NCI-H510A treated with DMSO at 0.1 percent for 48 hours (cell line): ENCODE measurements at regions not wholly inside any gene's neighbourhood (a gene's known extent, or its start where the extent isn't known, plus 50 kb on each side); places are given as distances from the start of the nearest gene placed in this dataset.
A peak's percentile ranks its signal among the peaks of the same experiment; 100 is the strongest.

Experiments used
- DNase-seq: peaks from one replicate; lab custom pipeline; 2025; lab: John Stamatoyannopoulos, UW

- no peak for DNase-seq
These were observed 376.9 kb downstream of the PPP3CA start for GRCh38 chr4:100970414-100970813.

- DNase-seq, result no peak
These were observed 377.4 kb downstream of the PPP3CA start for GRCh38 chr4:100969925-100970324.

GRCh38 chr4:100968046-100968445 is 379.3 kb downstream of the PPP3CA start:
- DNase-seq, result no peak

GRCh38 chr4:100963627-100964026 is 383.7 kb downstream of the PPP3CA start:
- no peak for DNase-seq

GRCh38 chr4:100962698-100963097 is 384.6 kb downstream of the PPP3CA start:
- DNase-seq, result no peak

- DNase-seq, result no peak
These were observed 387.1 kb downstream of the PPP3CA start for GRCh38 chr4:100960232-100960631.

GRCh38 chr4:100954046-100954445 is 393.3 kb downstream of the PPP3CA start:
- DNase-seq, result no peak

- DNase-seq, result no peak
These were observed 393.7 kb downstream of the PPP3CA start for GRCh38 chr4:100953616-100954015.

- DNase-seq, result no peak
These were observed 394.7 kb downstream of the PPP3CA start for GRCh38 chr4:100952590-100952989.

- peak; percentile 5 for DNase-seq
These were observed 397.9 kb downstream of the PPP3CA start for GRCh38 chr4:100949350-100949935.

GRCh38 chr4:100948911-100949310 is 398.4 kb downstream of the PPP3CA start:
- DNase-seq, result no peak

GRCh38 chr4:100945789-100946188 is 401.5 kb downstream of the PPP3CA start:
- DNase-seq, result no peak

- DNase-seq, result no peak
These were observed 408.6 kb downstream of the PPP3CA start for GRCh38 chr4:100938698-100939097.

GRCh38 chr4:100936661-100937375 is 410.5 kb downstream of the PPP3CA start:
- DNase-seq, result no peak

GRCh38 chr4:100935090-100935489 is 412.2 kb downstream of the PPP3CA start:
- no peak for DNase-seq

- DNase-seq, result no peak
These were observed 413.7 kb downstream of the PPP3CA start for GRCh38 chr4:100933628-100934027.

GRCh38 chr4:100929758-100930157 is 411.9 kb upstream of the EMCN start:
- peak; percentile 36 for DNase-seq

- no peak for DNase-seq
These were observed 411.3 kb upstream of the EMCN start for GRCh38 chr4:100929135-100929534.

GRCh38 chr4:100926039-100926717 is 408.4 kb upstream of the EMCN start:
- no peak for DNase-seq

GRCh38 chr4:100913685-100914084 is 395.9 kb upstream of the EMCN start:
- DNase-seq, result no peak

- no peak for DNase-seq
These were observed 390.7 kb upstream of the EMCN start for GRCh38 chr4:100908540-100908939.

GRCh38 chr4:100907465-100908454 is 389.9 kb upstream of the EMCN start:
- DNase-seq, result no peak
